Spinal cord (tissue), 9 donors: ENCODE measurements at regions not wholly inside any gene's neighbourhood (a gene's known extent, or its start where the extent isn't known, plus 50 kb on each side); places are given as distances from the start of the nearest gene placed in this dataset.
A peak's percentile ranks its signal among the peaks of the same experiment; 100 is the strongest.

ENCODE experiments used
- DNase-seq, 6 donors: peaks; one replicate each; pipeline versions ENCODE4 v3.0.0 to v3.0.0-alpha.2; 2013 to 2015; ENCODE audit warnings: low spot score in 6 of 6, low read depth in 4 of 6
- H3K27ac ChIP-seq: one replicate; pipeline ENCODE4 v1.5.1; 2013; ENCODE audit warnings: low read depth, low read length, control low read depth
- H3K27me3 ChIP-seq: one replicate; pipeline ENCODE4 v1.6.1; 2013; ENCODE audit warnings: low read length; ENCODE audit not compliant: control insufficient read depth, insufficient read depth
- H3K36me3 ChIP-seq: one replicate; pipeline ENCODE4 v1.6.1; 2013; ENCODE audit warnings: low read length; ENCODE audit not compliant: control insufficient read depth, insufficient read depth
- H3K4me1 ChIP-seq: one replicate; pipeline ENCODE4 v1.6.1; 2013; ENCODE audit warnings: low read length; ENCODE audit not compliant: control insufficient read depth, insufficient read depth
- H3K4me3 ChIP-seq: one replicate; pipeline ENCODE4 v1.5.1; 2013; ENCODE audit warnings: low read depth, low read length, control low read depth
- H3K9me3 ChIP-seq: one replicate; pipeline ENCODE4 v1.6.1; 2013; ENCODE audit warnings: low read length; ENCODE audit not compliant: control insufficient read depth, insufficient read depth
- WGBS: methylation state at CpG from one replicate; pipeline ENCODE4 v1.1.5; 2013; ENCODE audit warnings: missing lambda C conversion rate; ENCODE audit not compliant: insufficient coverage; 5-methylcytosine and 5-hydroxymethylcytosine counted together
- donor health status: healthy.

- H3K4me1 ChIP-seq, result no peaks in the 10 kb centered on the region
- no peaks in the 10 kb centered on the region for H3K36me3 ChIP-seq
- H3K27me3 ChIP-seq, result no peaks in the 10 kb centered on the region
- DNase-seq, result no peak
- no peak overlapping the region for H3K27ac ChIP-seq
- H3K9me3 ChIP-seq, result no peaks in the 10 kb centered on the region
- no peak overlapping the region for H3K4me3 ChIP-seq
- WGBS, result no CpG with 5 or more reads among the region's 5 CpGs
Observed at GRCh38 chr2:94939349-94939748, 68.1 kb downstream of the TEKT4 start.

- no peak overlapping the region for H3K4me3 ChIP-seq
- H3K27me3 ChIP-seq, result no peaks in the 10 kb centered on the region
- no peaks in the 10 kb centered on the region for H3K4me1 ChIP-seq
- no peaks in the 10 kb centered on the region for H3K9me3 ChIP-seq
- no peak overlapping the region for H3K27ac ChIP-seq
- 95% methylated on average over 19 of the region's 34 CpGs for WGBS
- DNase-seq, result no peak
- H3K36me3 ChIP-seq, result no peaks in the 10 kb centered on the region
Observed at GRCh38 chr2:94947097-94948016, 76.1 kb downstream of the TEKT4 start.

- DNase-seq, result peak in 1 of 6 donors; percentile 29
- Histone ChIP-seq H3K36me3 (no peaks in the 10 kb centered on the region), H3K27me3 (peaks cover 13% of the 10 kb centered on the region), H3K4me3 (no peak overlapping the region), H3K9me3 (no peaks in the 10 kb centered on the region), H3K4me1 (no peaks in the 10 kb centered on the region), H3K27ac (no peak overlapping the region)
- 56% methylated on average over 1 of the region's 4 CpGs for WGBS
Observed at GRCh38 chr2:94955702-94956101, 69.8 kb upstream of the MAL start.

- H3K4me1 ChIP-seq, result no peaks in the 10 kb centered on the region
- no peaks in the 10 kb centered on the region for H3K36me3 ChIP-seq
- H3K9me3 ChIP-seq, result no peaks in the 10 kb centered on the region
- H3K27me3 ChIP-seq, result peaks cover 13% of the 10 kb centered on the region
- no peak overlapping the region for H3K27ac ChIP-seq
- H3K4me3 ChIP-seq, result no peak overlapping the region
- no CpG with 5 or more reads among the region's 6 CpGs for WGBS
- DNase-seq, result peak in 5 of 6 donors; percentile 4 to 77 (median 19)
Observed at GRCh38 chr2:94956797-94957391, 68.6 kb upstream of the MAL start.

- no CpG with 5 or more reads among the region's 3 CpGs for WGBS
- Histone ChIP-seq H3K4me1 (no peaks in the 10 kb centered on the region), H3K4me3 (no peak overlapping the region), H3K9me3 (no peaks in the 10 kb centered on the region), H3K27ac (no peak overlapping the region), H3K27me3 (peaks cover 13% of the 10 kb centered on the region), H3K36me3 (no peaks in the 10 kb centered on the region)
- no peak for DNase-seq
Observed at GRCh38 chr2:94958245-94958644, 67.3 kb upstream of the MAL start.

- no peak for DNase-seq
- WGBS, result 88% methylated on average over 2 of the region's 2 CpGs
- peaks cover 11% of the 10 kb centered on the region for H3K27me3 ChIP-seq
- no peaks in the 10 kb centered on the region for H3K9me3 ChIP-seq
- no peaks in the 10 kb centered on the region for H3K36me3 ChIP-seq
- H3K4me3 ChIP-seq, result no peak overlapping the region
- H3K27ac ChIP-seq, result no peak overlapping the region
- H3K4me1 ChIP-seq, result no peaks in the 10 kb centered on the region
Observed at GRCh38 chr2:94960266-94960665, 65.2 kb upstream of the MAL start.

- WGBS, result 77% methylated on average over 4 of the region's 4 CpGs
- Histone ChIP-seq H3K4me1 (no peaks in the 10 kb centered on the region), H3K27ac (no peak overlapping the region), H3K36me3 (no peaks in the 10 kb centered on the region), H3K9me3 (no peaks in the 10 kb centered on the region), H3K4me3 (no peak overlapping the region), H3K27me3 (peaks cover 11% of the 10 kb centered on the region)
- no peak for DNase-seq
Observed at GRCh38 chr2:94960751-94961150, 64.8 kb upstream of the MAL start.

GRCh38 chr2:94964193-94964592, 61.3 kb upstream of the MAL start:
- 78% methylated on average over 3 of the region's 5 CpGs for WGBS
- DNase-seq, result no peak
- Histone ChIP-seq H3K36me3 (no peaks in the 10 kb centered on the region), H3K27me3 (peaks cover 6% of the 10 kb centered on the region), H3K4me1 (no peaks in the 10 kb centered on the region), H3K27ac (no peak overlapping the region), H3K4me3 (no peak overlapping the region), H3K9me3 (no peaks in the 10 kb centered on the region)

GRCh38 chr2:94966689-94967088, 58.8 kb upstream of the MAL start:
- no peak overlapping the region for H3K27ac ChIP-seq
- H3K4me3 ChIP-seq, result no peak overlapping the region
- no peaks in the 10 kb centered on the region for H3K9me3 ChIP-seq
- no peaks in the 10 kb centered on the region for H3K36me3 ChIP-seq
- peaks cover 13% of the 10 kb centered on the region for H3K27me3 ChIP-seq
- no peak for DNase-seq
- H3K4me1 ChIP-seq, result no peaks in the 10 kb centered on the region
- 71% methylated on average over 1 of the region's 1 CpG for WGBS

- Histone ChIP-seq H3K27me3 (peaks cover 13% of the 10 kb centered on the region), H3K36me3 (no peaks in the 10 kb centered on the region), H3K27ac (no peak overlapping the region), H3K9me3 (no peaks in the 10 kb centered on the region), H3K4me3 (no peak overlapping the region), H3K4me1 (no peaks in the 10 kb centered on the region)
- no peak for DNase-seq
- 56% methylated on average over 2 of the region's 4 CpGs for WGBS
Observed at GRCh38 chr2:94970353-94970752, 55.2 kb upstream of the MAL start.
